Colon (tissue), 2 donors: ENCODE measurements at regions not wholly inside any gene's neighbourhood (a gene's known extent, or its start where the extent isn't known, plus 50 kb on each side); places are given as distances from the start of the nearest gene placed in this dataset.
"Not testable (repeated sequence)": the region's sequence is repeated elsewhere in the genome, so short reads cannot be mapped to it uniquely, and the experiment has no call there.

Experiments used
- FAIRE-seq: peaks from 2 replicates; lab custom pipeline; 2012; peaks lifted over from hg19 to GRCh38; lab: Jason Lieb, UNC
- donor health status: control.
- donor health status: control.

DNA sequence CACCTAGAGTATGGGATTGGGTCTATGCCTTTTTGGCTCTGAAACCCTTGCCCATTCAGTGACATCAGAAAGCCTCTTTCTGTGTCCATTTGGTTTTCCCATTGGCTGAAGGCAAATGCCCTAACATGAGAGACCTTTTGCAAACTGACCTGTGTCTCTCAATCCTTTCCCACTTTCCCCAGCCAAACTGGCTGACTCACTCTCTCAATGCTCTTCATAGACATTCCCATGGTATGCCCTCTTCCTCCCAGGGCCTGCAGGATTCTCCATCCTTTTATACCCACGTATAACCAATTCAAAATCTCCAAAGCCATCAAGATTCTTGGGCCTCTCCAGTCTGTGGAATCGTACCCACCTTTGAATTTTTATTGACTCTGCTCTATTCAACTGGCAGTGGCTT lies 563.3 kb downstream of the GATA3 start:
- FAIRE-seq = no peak

DNA sequence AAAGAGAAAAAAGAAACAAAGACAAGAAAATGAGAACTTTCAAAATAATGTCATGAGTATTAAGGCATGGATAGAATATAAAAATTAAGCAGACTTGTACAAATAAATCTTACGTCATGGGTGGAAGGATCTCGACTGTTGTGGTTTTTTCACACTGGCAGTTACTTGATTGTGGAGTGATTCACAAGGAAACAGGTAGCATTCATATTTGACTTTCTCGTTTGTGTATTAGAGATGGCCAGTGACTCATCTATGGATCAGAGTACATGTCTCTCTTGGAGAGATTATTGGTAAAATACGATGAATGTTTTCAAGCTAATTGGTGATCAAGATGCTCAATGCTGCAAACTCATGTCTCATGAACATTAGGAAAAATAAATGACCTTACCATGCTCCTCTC lies 564.3 kb downstream of the GATA3 start:
- no peak for FAIRE-seq

DNA sequence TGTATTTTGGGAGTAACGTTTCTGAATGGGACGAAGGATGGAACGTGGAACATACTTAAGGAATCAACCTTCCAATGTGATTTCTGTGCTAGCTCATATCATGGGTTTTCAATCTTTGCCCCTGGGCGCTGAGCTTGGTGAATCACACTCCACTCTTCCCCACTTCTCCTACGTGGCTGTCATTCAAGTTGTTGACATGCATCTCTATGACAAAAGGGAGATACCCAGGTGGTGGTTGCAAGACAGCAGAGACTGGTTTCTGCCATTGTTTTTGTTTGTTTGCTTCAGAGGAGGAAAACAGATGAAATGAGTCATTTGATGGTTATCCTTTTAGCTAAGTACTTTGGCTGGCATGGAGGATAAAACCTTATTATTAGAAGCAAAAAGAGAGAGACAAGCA lies 573.9 kb downstream of the GATA3 start:
- no peak for FAIRE-seq

DNA sequence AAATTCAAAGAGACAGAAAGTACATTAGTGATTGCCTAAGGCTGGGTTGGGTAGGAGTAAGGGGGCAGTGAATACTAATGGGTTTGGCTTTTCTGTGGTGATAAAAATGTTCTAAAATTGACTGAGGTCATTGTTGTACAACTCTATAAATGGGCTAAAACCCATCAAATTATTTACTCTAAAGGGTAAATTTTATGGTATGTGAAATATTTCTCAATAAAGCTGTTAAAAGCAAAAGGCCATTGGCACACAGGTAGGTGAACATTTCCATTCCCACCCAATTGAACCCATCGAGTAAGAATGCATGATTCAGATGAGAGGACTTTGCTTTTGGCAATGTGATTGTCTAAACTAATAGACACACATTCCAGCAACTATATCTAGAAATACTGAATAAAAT lies 579.4 kb downstream of the GATA3 start:
- no peak for FAIRE-seq

DNA sequence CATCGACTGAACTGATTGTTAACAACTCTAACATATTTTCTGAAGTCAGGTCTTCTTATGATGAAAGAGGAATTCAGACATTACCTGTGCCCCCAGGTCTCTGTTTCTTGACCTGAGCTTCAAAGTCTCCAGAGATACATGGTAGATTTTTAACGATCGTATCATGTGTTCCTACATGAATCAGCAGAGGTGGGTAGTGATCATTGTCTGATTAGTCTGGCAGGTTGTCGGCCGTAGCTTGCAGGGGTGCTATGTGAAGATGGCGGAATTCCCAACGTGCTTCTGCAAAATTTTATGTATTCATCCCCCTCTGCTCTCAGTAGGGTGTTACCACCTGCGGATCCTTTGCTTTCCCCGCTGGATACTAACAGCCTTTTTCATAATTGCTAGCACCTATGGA lies 581.9 kb downstream of the GATA3 start:
- FAIRE-seq = no peak

DNA sequence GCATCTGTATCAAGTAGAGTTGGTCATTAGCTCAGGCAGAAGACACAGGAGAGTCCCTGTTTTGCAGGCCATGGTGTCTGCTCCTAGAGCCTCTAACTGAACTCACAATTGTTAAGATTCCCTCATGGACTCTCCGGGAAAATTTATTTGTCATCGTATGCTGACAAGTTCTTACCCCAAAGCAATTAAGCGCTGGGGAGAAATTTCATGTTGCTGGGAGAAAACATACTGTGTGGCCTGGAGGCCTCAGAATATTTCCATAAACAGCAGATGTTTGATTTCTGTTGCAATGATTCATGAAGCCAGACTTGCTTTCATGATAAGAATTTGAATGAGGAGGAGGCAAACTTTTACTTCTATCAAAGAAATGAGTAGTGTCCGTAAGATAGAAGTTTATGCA lies 583.2 kb downstream of the GATA3 start:
- FAIRE-seq = no peak

DNA sequence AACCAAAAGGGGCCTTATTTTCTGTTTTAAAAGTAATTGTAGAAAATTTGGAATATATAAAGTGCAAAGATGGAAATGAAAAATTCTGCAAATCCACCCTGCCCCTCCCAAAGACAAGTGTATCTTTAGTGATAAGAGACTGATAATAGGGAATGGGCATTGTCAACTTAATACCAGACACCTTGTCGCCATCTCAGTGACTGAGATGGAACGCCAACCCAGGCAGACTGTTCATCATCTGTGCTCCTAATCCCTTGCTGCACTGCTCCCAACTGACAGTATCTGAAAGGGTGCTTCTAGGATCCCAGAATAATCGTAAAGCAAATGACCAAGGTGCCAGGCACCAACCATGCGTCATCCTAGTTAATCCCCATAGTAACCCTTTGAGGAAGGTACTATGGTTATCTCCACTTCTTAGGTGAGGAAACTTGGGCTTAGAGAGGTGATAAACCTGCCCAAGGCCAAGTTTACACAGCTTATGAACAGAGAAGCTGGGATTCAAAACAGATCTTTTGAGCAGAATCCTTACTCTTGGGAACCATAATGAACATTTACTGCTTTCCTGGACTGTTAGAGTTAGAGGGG lies 583.7 kb downstream of the GATA3 start:
- no peak for FAIRE-seq

DNA sequence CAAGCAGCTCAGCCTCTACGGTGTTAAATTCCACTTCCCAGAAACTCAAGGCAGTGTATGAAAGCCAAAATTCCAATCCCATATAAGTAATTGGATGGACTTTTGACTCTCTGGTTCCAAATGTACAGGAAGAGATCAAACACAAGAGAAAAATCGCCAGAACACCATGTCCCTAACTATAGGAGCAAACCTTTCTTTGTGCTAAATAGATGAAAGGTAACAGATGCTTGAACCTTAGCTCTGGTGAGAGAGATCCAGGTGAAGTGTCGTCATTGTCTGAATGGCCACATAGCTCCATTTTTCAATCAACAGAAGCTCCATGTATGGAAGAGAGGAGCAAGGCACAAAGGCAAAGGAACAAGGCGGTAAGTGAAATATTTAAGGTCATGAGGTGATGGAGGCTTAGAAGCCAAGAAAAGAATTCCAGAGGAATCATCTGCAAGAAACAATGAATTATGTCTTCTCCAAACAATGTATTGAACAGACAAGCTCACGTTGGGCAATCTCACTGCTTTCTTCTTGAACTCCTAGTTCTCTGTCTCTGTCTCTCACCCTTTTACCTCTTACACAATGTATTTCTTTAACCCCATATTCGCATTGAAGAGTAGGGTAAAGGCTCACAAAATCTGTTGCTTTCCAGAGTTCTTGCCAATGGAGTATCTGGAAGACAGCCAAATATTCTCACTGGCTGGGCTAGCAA lies 585.1 kb downstream of the GATA3 start:
- FAIRE-seq = no peak

DNA sequence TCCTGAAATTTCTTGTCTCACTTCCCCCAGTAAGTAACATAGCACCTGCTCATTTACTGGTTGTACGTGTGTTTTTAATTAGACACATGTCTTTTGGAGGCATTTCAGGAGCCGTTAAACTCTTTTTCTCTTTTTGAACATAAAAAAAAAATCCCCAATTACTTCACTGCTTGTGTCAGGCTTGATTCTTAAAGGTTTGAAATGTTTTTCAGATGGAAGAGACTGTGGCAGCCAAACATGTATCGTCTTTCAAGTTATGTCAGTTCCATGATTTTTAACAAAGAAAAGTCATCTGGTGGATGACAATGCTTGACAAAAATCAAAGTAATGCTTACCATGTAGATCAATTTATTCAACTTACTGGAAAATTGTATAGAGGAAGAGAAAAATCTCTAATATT lies 585.8 kb downstream of the GATA3 start:
- FAIRE-seq = no peak

DNA sequence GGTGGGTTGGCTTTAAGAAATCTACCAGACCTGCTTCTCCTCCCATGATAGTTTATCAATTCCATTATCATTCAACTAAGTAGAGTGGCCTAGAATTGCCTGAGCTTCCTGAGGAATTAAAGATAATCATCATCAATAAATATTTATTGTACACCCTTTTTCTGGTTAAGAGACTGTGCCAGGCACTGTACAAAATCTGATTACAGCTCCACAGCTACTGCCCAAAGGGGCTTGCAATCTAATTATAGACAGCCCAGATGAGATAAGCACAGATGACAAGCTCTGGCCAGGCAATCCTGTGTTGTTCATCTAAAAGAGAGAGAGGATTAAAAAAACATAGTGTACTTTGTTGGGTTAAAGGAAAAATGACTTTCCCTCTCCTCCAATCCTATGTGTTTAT lies 586.4 kb downstream of the GATA3 start:
- FAIRE-seq = no peak

DNA sequence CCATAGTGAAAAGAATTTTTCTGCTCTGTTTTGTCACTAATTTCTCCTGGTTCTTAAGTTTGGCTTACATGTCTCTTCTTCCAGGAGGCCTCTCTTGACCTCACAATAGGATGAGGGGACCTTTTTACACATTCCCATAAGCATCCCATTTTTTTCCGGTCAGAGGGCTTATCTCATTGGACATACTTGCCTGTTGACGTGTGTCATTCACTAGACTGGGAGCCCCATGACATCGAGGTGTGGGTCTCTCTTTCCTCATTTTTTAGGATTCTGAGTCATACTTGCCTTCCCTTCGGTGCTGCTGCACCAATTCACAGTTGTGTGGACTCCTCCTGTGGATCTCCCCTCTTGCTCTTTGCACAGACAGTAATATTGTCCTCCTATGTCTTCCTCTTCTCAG lies 601.8 kb downstream of the GATA3 start:
- FAIRE-seq = no peak

DNA sequence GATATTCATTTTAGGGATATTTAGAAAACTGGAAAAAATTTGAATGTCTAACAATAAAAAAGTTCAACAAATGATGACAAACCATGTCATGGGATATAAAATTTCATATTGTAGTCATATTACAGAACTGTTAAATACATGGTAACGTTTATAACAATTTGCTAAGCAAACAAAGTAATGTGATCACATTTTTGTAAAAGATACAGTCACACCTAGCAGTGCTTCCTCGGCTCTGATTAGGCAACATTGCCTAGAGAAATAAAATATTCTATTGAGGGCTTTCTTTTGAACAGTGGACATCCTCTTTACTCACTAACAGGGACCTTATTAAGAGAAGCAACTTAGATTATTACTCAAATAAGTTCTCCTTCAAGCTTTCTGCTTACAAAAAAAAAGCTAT lies 605.5 kb downstream of the GATA3 start:
- FAIRE-seq = no peak

DNA sequence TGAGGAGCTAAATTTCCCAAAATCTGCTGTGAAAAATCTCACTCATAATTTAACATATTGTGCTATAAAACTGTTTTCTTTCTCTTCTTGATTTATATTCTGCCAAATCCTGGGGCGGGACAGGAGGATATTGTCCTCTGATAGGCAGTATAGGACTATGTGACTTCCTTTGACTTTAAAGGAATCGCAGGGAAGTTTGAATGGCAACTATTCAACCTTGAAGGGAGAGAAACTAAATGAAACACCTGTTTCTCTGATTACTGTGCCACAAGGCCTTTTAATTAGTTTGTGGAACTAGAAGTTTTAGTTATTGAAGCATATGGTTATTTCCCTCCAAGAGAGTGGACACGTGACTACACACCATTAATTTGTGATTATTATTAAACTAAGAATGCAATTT lies 607.4 kb downstream of the GATA3 start:
- FAIRE-seq = no peak

DNA sequence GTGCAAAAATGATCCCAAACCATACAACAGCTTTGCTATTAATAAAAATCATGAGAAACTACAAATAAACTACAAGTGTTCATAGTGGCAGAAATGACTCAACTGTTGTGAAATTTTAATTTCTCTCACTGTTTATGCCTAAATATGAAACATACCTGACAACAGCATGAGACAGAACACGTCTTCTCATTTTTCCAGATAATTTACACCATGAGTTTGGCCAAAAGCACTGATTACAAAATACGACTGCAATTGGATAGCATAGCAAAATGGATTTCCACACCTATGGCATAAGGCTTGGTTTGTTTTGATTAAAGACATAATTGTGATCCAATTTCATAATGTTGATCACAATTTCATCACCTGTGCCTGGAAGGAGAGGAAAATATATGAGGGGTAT lies 608.6 kb downstream of the GATA3 start:
- FAIRE-seq = no peak

DNA sequence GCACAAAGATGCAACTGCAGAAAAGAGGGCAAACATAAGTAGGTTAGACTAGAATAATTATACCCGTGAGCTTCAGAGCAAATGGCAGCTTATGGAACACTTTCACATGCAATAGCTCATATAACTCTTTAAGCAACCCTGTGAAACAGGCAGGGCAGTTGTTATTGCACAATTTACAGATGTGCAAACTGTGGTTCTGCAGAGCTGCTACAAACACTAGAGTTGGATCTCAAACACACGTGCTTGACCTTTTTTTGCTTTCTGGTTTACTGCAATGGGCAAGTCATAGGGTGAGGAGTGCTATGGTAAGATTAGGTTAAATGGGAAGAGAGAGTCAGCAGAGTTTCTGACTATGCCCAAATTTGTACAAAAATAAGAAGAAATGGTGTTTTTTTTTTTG lies 610.8 kb downstream of the GATA3 start:
- no peak for FAIRE-seq

DNA sequence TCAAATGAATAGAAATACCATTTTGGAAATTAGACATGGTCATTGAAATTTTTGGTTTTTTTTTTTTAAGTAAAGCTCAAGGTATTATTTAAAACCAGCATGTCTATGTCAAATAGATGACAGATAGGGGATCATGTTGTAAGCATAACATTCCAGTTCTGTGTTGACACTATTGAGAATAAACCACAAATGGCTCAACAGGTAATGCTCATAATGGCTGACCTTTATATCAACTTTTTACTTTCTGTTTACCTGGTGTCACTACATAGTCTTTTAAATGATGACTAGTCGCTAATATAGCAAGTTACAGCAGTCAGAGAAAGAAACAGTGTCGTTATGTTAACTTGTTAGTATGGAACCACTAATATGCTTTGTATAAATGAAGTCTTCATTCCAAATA lies 616.0 kb downstream of the GATA3 start:
- FAIRE-seq = no peak

DNA sequence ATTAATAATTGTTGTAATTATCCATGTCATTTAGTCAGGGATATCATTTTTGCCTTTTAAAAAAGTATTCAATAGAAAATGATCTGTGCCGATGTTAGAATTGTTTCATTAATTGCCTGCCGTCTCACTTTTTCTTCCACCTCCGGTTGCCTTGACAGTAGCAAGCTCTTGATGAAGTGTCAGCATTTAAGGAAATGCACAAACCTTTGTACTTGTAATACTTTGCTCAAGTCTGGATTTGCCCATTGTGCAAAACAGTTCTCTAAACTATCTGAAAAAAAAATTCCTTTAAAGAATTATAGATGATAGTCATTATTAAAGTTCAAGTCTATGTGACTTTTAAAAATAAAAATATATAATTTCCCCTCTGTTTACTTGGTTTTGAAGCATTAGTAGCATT lies 619.7 kb downstream of the GATA3 start:
- no peak for FAIRE-seq

DNA sequence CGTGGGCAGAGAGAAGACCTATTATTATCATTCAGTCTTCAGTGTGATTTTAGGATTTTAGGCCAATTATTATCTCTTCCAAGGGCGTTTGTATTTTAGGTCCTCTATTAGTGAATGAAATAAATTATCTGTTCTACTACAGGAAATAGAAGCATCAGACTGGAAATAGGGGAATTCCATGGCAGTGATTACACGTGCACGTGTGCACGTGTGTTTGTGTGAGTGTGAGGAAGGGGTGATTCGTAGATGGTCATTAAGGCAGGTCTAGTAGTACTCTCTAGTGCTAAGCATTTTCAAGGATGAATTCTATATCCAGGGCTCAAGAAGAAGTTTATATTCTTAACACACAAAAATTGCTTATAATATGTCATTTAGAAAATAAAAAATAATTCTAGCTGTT lies 623.2 kb downstream of the GATA3 start:
- FAIRE-seq = no peak

DNA sequence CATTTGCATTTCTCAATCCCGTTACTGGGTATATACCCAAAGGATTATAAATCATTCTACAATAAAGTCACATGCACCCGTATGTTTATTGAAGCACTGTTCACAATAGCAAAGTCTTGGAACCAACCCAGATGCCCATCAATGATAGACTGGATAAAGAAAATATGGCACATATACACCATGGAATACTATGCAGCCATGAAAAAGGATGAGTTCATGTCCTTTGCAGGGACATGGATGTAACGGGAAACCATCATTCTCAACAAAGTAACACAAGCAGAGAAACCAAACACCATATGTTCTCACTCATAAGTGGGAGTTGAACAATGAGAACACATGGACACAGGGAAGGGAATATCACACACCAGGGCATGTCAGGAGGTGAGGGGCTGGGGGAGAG lies 630.4 kb downstream of the GATA3 start:
- FAIRE-seq = not testable (repeated sequence)

DNA sequence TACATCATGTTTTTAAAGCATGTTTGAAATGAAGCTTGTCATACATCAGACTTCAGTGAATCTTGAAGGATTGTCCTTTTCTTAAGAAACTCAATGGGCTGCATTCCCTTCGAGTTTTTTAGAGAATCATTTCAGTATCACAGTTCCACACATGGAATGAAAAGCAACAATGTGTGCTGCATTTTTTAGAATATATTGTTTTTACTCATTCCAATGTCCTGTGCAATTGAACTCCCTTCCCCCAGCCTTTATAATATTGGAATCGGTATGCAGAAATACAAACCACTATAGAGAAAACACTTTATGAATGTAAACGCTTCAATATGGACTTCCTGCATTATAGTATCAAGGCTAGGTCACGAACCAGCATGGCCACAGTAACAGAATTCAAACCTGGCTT lies 634.4 kb downstream of the GATA3 start:
- FAIRE-seq = no peak

DNA sequence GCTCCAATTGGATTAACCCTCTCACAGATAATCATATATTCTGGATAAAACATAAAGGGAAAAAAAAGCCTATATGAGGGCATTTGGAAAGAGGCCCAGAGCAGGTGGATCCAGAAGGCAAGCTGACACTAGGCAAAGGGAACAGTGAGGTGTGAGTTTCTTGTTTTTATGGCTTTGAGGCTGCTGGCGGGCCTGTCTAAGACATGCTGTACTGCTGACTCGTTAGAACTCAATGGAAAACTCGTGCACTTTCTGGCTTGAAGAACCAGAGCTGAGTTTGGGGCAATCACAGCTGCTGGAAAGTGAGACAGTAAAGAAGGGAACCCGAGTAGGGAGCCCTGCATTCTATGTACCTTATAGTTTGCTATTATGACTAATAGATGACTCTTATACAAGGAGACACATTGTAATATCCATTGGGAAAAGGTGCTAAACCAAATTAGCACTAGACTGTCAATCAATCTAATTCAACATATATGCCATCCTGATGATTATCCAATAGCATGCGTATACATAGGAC lies 637.1 kb downstream of the GATA3 start:
- FAIRE-seq = no peak

DNA sequence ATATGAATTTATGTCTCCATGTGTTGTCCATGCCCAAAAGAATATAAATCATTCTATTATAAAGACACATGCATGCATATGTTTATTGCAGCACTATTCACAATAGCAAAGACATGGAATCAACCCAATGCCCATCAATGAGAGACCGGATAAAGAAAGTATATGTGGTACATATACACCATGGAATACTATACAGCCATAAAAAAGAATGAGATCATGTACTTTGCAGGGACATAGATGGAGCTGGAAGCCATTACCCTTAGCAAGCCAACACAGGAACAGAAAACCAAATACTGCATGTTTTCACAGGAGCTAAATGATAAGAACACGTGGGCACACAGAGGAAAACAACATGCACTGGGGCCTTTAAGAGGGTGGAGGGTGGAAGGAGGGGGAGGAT lies 639.1 kb downstream of the GATA3 start:
- FAIRE-seq = not testable (repeated sequence)

DNA sequence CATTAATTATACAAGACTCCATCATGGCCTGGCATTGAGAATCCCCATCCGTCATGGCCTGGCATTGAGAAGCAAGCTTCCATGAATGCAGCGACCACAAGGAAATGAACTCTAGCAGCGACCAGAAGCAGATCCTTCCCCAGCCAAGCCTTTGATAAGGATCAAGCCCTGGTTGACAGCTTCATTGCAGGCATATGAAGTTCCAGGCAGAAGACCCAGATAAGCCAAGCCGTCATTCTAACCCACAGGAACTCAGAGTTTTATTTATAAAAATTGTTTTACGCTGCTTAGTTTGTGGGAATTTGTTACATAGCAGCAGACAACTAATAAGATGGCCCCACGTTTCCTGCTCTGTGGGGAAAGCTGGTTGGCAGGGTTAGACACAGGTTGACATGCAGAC lies 642.3 kb downstream of the GATA3 start:
- FAIRE-seq = no peak

DNA sequence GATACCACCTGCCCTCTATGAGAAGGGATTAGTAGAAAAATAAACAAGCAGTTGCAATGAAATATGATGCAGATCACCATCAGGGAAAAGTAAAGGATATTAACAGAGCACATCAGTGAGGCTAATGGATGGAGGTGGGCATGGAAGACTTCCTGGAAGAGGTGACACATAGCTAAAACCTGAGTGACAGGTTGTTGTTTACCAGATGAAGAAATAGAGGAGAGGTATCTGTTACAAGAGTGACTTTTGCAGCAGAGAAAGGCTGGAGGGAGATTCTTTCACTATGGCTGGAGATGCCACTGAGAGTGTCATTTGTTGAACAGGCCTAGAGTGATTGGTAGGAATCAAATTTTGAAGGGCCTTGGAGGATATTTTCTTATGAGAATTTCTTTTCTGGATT lies 646.2 kb downstream of the GATA3 start:
- no peak for FAIRE-seq
